Parathyroid adenoma (tissue), 2 donors: ENCODE measurements at regions not wholly inside any gene's neighbourhood (a gene's known extent, or its start where the extent isn't known, plus 50 kb on each side); places are given as distances from the start of the nearest gene placed in this dataset.

Experiments
- H2AFZ ChIP-seq: fragments of 300-600 bp; sonication (generic); one replicate; pipeline ENCODE4 v1.7.0; 2017; ENCODE audit warnings: antibody characterized with exemption, mild to moderate bottlenecking
- H3K27ac ChIP-seq: fragments of 300-600 bp; sonication (generic); one replicate; pipeline ENCODE4 v1.7.0; 2017
- H3K27me3 ChIP-seq: fragments of 300-600 bp; sonication (generic); one replicate; pipeline ENCODE4 v1.7.0; 2017; ENCODE audit warnings: low read length; ENCODE audit not compliant: control insufficient read depth, insufficient read depth
- H3K36me3 ChIP-seq: fragments of 300-600 bp; sonication (generic); one replicate; pipeline ENCODE4 v1.7.0; 2017; ENCODE audit warnings: low read length; ENCODE audit not compliant: control insufficient read depth, insufficient read depth
- H3K4me1 ChIP-seq: fragments of 300-600 bp; sonication (generic); one replicate; pipeline ENCODE4 v1.7.0; 2017; ENCODE audit warnings: control low read depth
- H3K4me2 ChIP-seq: fragments of 300-600 bp; sonication (generic); one replicate; pipeline ENCODE4 v1.7.0; 2017; ENCODE audit warnings: low read length
- H3K4me3 ChIP-seq: fragments of 300-600 bp; sonication (generic); one replicate; pipeline ENCODE4 v1.7.0; 2017; ENCODE audit warnings: low read depth, low read length
- H3K79me2 ChIP-seq: fragments of 300-600 bp; sonication (generic); one replicate; pipeline ENCODE4 v1.7.0; 2017; ENCODE audit warnings: control low read depth
- H3K9ac ChIP-seq: fragments of 300-600 bp; sonication (generic); one replicate; pipeline ENCODE4 v1.7.0; 2017; ENCODE audit warnings: mild to moderate bottlenecking
- H3K9me3 ChIP-seq: fragments of 300-600 bp; sonication (generic); one replicate; pipeline ENCODE4 v1.7.0; 2017; ENCODE audit warnings: low read length; ENCODE audit not compliant: control insufficient read depth
- CTCF ChIP-seq: fragments of 300-600 bp; sonication (generic); IDR thresholded peaks from one replicate; pipeline ENCODE4 v1.7.0; 2017; ENCODE audit warnings: antibody characterized with exemption, mild to moderate bottlenecking
- donor health status: primary hyperparathyroidism.

- no peak for TF ChIP-seq CTCF
- Histone ChIP-seq H3K4me2 (no peak overlapping the region), H2AFZ (no peak overlapping the region), H3K9ac (no peak overlapping the region), H3K36me3 (no peaks in the 10 kb centered on the region), H3K27ac (no peak overlapping the region), H3K79me2 (no peaks in the 10 kb centered on the region), H3K27me3 (no peaks in the 10 kb centered on the region), H3K9me3 (no peaks in the 10 kb centered on the region), H3K4me3 (no peak overlapping the region), H3K4me1 (no peaks in the 10 kb centered on the region)
Measured at GRCh38 chr13:107590556-107590955, 624.8 kb downstream of the LIG4 start.

- Histone ChIP-seq H3K9ac (no peak overlapping the region), H3K9me3 (no peaks in the 10 kb centered on the region), H3K27ac (no peak overlapping the region), H3K79me2 (no peaks in the 10 kb centered on the region), H2AFZ (no peak overlapping the region), H3K4me2 (no peak overlapping the region), H3K27me3 (no peaks in the 10 kb centered on the region), H3K36me3 (no peaks in the 10 kb centered on the region), H3K4me3 (no peak overlapping the region), H3K4me1 (no peaks in the 10 kb centered on the region)
- no peak for TF ChIP-seq CTCF
Measured at GRCh38 chr13:107587681-107588080, 627.7 kb downstream of the LIG4 start.

- Histone ChIP-seq H3K79me2 (no peaks in the 10 kb centered on the region), H3K9ac (no peak overlapping the region), H3K27ac (no peak overlapping the region), H2AFZ (no peak overlapping the region), H3K36me3 (no peaks in the 10 kb centered on the region), H3K9me3 (no peaks in the 10 kb centered on the region), H3K27me3 (no peaks in the 10 kb centered on the region), H3K4me1 (no peaks in the 10 kb centered on the region), H3K4me3 (no peak overlapping the region), H3K4me2 (no peak overlapping the region)
- no peak for TF ChIP-seq CTCF
Measured at GRCh38 chr13:107586216-107586615, 629.1 kb downstream of the LIG4 start.

- H2AFZ ChIP-seq, result no peak overlapping the region
- H3K9ac ChIP-seq, result no peak overlapping the region
- H3K36me3 ChIP-seq, result no peaks in the 10 kb centered on the region
- no peak overlapping the region for H3K27ac ChIP-seq
- no peaks in the 10 kb centered on the region for H3K9me3 ChIP-seq
- no peaks in the 10 kb centered on the region for H3K27me3 ChIP-seq
- H3K79me2 ChIP-seq, result no peaks in the 10 kb centered on the region
- no peak overlapping the region for H3K4me2 ChIP-seq
- no peak for TF ChIP-seq CTCF
- H3K4me1 ChIP-seq, result no peaks in the 10 kb centered on the region
- no peak overlapping the region for H3K4me3 ChIP-seq
Measured at GRCh38 chr13:107585469-107586180, 629.7 kb downstream of the LIG4 start.

GRCh38 chr13:107582171-107582570 lies 633.2 kb downstream of the LIG4 start:
- H3K4me2 ChIP-seq, result no peak overlapping the region
- no peaks in the 10 kb centered on the region for H3K4me1 ChIP-seq
- H3K27me3 ChIP-seq, result no peaks in the 10 kb centered on the region
- H3K36me3 ChIP-seq, result no peaks in the 10 kb centered on the region
- no peak overlapping the region for H3K4me3 ChIP-seq
- no peaks in the 10 kb centered on the region for H3K9me3 ChIP-seq
- TF ChIP-seq CTCF, result no peak
- no peak overlapping the region for H2AFZ ChIP-seq
- no peak overlapping the region for H3K9ac ChIP-seq
- no peaks in the 10 kb centered on the region for H3K79me2 ChIP-seq
- H3K27ac ChIP-seq, result no peak overlapping the region
